ENCODE measurements at regions not wholly inside any gene's neighbourhood (a gene's known extent, or its start where the extent isn't known, plus 50 kb on each side); places are given as distances from the start of the nearest gene placed in this dataset.

DNA sequence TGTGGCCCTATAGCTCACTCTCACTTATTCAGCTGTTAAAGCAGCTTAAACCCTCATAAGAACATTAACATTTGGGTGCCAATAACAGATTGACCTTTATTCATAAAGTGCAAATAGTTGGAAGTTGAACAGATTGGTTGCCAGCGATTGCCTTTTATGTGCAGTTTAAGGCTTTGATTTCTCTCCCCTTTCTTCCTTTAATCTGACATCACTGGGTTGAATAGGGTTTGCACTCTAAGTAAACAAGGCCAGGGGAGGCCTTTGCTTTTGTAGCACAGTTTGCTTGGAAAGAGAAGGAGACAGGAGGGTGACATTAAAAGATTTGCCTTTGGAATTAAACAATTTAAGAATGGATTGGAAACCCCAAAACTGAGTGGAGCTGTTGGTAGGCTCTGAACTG is 114.3 kb downstream of the NKX6-1 start:
- ChIA-PET POLR2A (no interaction called here), CTCF (no interaction called here)
- TF ChIP-seq FOXA1 (IDR thresholded peaks at IDR 0.05) (no peak), SP1 (IDR thresholded peaks at IDR 0.05) (no peak), BHLHE40 (IDR thresholded peaks at IDR 0.05; ENCODE audit: borderline replicate concordance) (no peak), FOXK2 (IDR thresholded peaks at IDR 0.05) (no peak), L3MBTL2 (conservative IDR thresholded peaks at IDR 0.05) (no peak)
- TF ChIP-seq, protein P1, sequence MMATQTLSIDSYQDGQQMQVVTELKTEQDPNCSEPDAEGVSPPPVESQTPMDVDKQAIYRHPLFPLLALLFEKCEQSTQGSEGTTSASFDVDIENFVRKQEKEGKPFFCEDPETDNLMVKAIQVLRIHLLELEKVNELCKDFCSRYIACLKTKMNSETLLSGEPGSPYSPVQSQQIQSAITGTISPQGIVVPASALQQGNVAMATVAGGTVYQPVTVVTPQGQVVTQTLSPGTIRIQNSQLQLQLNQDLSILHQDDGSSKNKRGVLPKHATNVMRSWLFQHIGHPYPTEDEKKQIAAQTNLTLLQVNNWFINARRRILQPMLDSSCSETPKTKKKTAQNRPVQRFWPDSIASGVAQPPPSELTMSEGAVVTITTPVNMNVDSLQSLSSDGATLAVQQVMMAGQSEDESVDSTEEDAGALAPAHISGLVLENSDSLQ (IDR thresholded peaks at IDR 0.05): no peak
- DNase-seq (ENCODE audit: extremely low spot score): no peak

DNA sequence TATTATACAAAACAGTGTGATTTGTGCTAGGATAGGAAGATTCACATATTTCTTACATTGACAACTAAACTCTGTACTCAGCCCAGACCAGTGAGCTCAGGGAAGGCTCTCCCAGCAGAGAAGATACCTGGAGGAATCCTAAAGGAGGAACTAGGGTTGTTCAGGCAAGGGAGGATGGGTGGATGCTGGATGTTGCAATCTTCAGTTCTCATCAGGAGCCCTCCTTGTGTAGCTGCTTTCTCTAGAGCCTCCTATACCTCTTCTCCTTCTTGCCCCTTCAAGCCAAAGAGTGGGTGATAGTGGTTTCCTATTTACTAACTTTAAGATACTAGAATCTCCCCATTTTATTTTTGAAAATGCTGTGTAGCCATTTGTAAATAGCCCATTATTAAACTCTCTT is 117.3 kb downstream of the NKX6-1 start:
- POLR2A ChIA-PET: no interaction called here
- TF ChIP-seq FOXA1 (IDR thresholded peaks at IDR 0.05): no peak
- TF ChIP-seq HDGF (IDR thresholded peaks at IDR 0.05; ENCODE audit: borderline replicate concordance): no peak
- no peak for TF ChIP-seq FOXK2 (IDR thresholded peaks at IDR 0.05)
- TF ChIP-seq CTBP1 (IDR thresholded peaks at IDR 0.05; ENCODE audit: borderline replicate concordance): no peak
- no peak for TF ChIP-seq ELF4 (IDR thresholded peaks at IDR 0.05)
- no peak for TF ChIP-seq ARNT (IDR thresholded peaks at IDR 0.05)
- TF ChIP-seq SUZ12 (IDR thresholded peaks at IDR 0.05): no peak
- no peak for TF ChIP-seq TARDBP (IDR thresholded peaks at IDR 0.05)
- no peak for TF ChIP-seq L3MBTL2 (conservative IDR thresholded peaks at IDR 0.05)
- TF ChIP-seq BHLHE40 (IDR thresholded peaks at IDR 0.05; ENCODE audit: borderline replicate concordance): no peak
- no peak for TF ChIP-seq FOXM1 (IDR thresholded peaks at IDR 0.05; ENCODE audit: borderline replicate concordance)
- TF ChIP-seq NFRKB (IDR thresholded peaks at IDR 0.05): no peak
- TF ChIP-seq SP1 (IDR thresholded peaks at IDR 0.05): no peak
- no peak for TF ChIP-seq LEF1 (IDR thresholded peaks at IDR 0.05; ENCODE audit: borderline replicate concordance)
- DNase-seq (ENCODE audit: extremely low spot score): no peak
- CTCF ChIA-PET: no interaction called here

DNA sequence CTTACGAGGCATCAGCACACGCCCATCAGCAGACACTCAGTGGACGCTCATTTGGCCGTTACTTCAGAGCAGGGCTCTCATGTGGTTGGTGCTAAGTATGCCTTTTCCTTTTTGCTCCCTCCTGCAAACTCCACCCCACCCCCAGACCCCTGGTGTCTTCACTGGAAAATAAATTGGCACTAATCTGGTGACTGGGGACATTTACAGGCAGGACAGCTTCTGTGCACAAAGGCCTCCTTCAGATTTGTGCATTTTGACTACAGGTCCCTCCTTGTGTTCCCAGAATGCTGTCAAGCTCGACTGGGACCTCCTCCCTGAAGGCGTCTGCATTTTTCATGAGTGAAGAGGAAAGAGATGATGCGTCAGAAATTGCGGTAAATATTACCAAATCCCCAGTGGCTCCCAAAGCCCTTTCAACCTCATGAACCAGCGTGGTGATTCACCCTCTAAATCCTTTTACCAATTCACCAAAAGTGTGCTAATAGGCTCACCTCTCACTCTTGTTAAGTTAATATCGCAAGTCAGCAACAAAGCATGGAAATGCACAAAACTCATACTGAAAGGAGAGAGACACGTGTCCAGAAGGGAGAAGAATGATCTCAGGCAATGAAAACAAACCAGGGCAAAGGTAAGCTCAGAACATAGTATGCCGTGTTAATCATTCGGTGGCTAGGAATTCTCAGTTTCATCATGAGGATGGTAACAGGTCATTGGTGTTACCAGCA is 119.0 kb downstream of the NKX6-1 start:
- ChIA-PET CTCF (no interaction called here), POLR2A (no interaction called here)
- TF ChIP-seq ELF4 (IDR thresholded peaks at IDR 0.05): no peak
- DNase-seq (ENCODE audit: extremely low spot score): no peak

DNA sequence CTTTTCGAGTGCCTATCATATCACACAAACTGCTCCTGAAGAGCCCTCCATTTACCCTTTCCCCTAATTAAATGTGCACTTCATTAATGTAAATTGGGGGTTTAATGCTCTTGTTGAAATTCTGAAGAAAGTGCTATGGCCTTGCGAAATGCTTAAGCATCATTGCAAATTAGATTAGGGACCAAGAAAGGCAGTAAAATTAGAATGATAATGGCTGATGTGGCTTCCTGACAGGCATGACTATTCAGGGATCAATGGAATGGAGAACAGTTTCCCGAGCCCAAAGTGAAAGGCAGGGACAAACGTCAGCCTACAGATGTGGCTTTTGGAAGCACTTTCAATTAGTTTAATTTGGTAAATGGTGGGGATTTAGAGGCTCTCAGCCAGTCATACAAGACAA is 120.1 kb downstream of the NKX6-1 start:
- POLR2A ChIA-PET: no interaction called here
- CTCF ChIA-PET: no interaction called here
- DNase-seq (ENCODE audit: extremely low spot score): no peak
- no peak for TF ChIP-seq FOXK2 (IDR thresholded peaks at IDR 0.05)
- no peak for TF ChIP-seq HDGF (IDR thresholded peaks at IDR 0.05; ENCODE audit: borderline replicate concordance)
- TF ChIP-seq SP1 (IDR thresholded peaks at IDR 0.05): no peak
- no peak for TF ChIP-seq TARDBP (IDR thresholded peaks at IDR 0.05)
- no peak for TF ChIP-seq ZNF384 (IDR thresholded peaks at IDR 0.05)
- no peak for TF ChIP-seq ARNT (IDR thresholded peaks at IDR 0.05)
- TF ChIP-seq FOXM1 (IDR thresholded peaks at IDR 0.05; ENCODE audit: borderline replicate concordance): no peak
- TF ChIP-seq SUZ12 (IDR thresholded peaks at IDR 0.05): no peak
- no peak for TF ChIP-seq ELF4 (IDR thresholded peaks at IDR 0.05)
- TF ChIP-seq, protein P1 (IDR thresholded peaks at IDR 0.05): no peak

DNA sequence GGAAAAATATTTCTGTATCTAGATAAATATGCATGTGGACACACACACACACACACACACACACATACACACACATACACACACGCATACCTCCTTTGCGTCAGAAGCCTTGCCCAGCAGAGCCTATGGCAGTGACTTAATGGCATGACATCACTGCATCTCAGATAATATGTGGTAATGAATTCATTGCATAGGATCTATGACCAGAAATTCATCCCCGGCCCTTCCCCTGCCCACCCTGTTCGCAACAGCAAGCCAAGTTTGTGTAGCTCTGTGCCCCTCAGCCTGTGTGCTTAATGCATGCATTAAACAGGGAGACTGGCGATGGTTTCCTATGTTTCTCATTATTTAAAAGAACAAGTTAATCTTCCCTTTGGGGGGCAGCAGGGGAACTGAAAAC is 120.7 kb downstream of the NKX6-1 start:
- POLR2A ChIA-PET: no interaction called here
- DNase-seq (ENCODE audit: extremely low spot score): no peak
- TF ChIP-seq FOXM1 (IDR thresholded peaks at IDR 0.05; ENCODE audit: borderline replicate concordance) (no peak), ELF4 (IDR thresholded peaks at IDR 0.05) (no peak), HDGF (IDR thresholded peaks at IDR 0.05; ENCODE audit: borderline replicate concordance) (no peak), FOXA1 (IDR thresholded peaks at IDR 0.05) (no peak), CTBP1 (IDR thresholded peaks at IDR 0.05; ENCODE audit: borderline replicate concordance) (no peak), NFRKB (IDR thresholded peaks at IDR 0.05) (no peak), SUZ12 (IDR thresholded peaks at IDR 0.05) (no peak), SP1 (IDR thresholded peaks at IDR 0.05) (no peak), FOXK2 (IDR thresholded peaks at IDR 0.05) (no peak), L3MBTL2 (conservative IDR thresholded peaks at IDR 0.05) (no peak), ZNF384 (IDR thresholded peaks at IDR 0.05) (no peak), TARDBP (IDR thresholded peaks at IDR 0.05) (no peak), LEF1 (IDR thresholded peaks at IDR 0.05; ENCODE audit: borderline replicate concordance) (no peak), ARNT (IDR thresholded peaks at IDR 0.05) (no peak)
- TF ChIP-seq, protein P1 (IDR thresholded peaks at IDR 0.05): no peak
- CTCF ChIA-PET: no interaction called here

DNA sequence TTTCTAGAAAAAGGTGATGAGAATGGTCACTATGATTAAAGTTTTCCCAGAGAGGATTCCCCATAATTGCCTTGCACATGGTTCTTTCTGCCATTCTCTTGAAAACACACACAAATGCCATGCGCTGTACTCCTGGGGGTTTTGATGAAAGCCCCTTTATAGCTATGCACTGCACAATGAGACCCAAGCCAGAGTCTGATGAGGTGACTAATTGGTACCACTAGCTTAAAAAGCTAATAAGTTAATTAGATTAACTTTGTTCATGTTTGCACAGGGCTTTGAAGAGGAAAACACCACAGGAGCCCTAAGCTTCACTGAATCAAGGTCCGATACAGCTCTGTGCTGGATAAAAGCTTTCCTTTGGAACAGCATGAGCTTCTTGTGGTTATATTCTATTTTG is 132.2 kb downstream of the NKX6-1 start:
- POLR2A ChIA-PET: no interaction called here
- CTCF ChIA-PET: interaction anchor here (0.5 kb wide), 1 partner anchor 1602 kb away, joined by 3 read pairs; no protein-coding TSS in a partner anchor
- no peak for DNase-seq (ENCODE audit: extremely low spot score)
- TF ChIP-seq NFRKB (IDR thresholded peaks at IDR 0.05): no peak
- no peak for TF ChIP-seq FOXM1 (IDR thresholded peaks at IDR 0.05; ENCODE audit: borderline replicate concordance)
- no peak for TF ChIP-seq HDGF (IDR thresholded peaks at IDR 0.05; ENCODE audit: borderline replicate concordance)
- TF ChIP-seq FOXK2 (IDR thresholded peaks at IDR 0.05): no peak
- no peak for TF ChIP-seq L3MBTL2 (conservative IDR thresholded peaks at IDR 0.05)
- no peak for TF ChIP-seq SUZ12 (IDR thresholded peaks at IDR 0.05)
- TF ChIP-seq, protein P1 (IDR thresholded peaks at IDR 0.05): no peak
- TF ChIP-seq ARNT (IDR thresholded peaks at IDR 0.05): no peak
- TF ChIP-seq SP1 (IDR thresholded peaks at IDR 0.05): no peak
- TF ChIP-seq LEF1 (IDR thresholded peaks at IDR 0.05; ENCODE audit: borderline replicate concordance): no peak
- TF ChIP-seq TARDBP (IDR thresholded peaks at IDR 0.05): no peak
- no peak for TF ChIP-seq ZNF384 (IDR thresholded peaks at IDR 0.05)
